ENCODE measurements at regions not wholly inside any gene's neighbourhood (a gene's known extent, or its start where the extent isn't known, plus 50 kb on each side); places are given as distances from the start of the nearest gene placed in this dataset.

DNA sequence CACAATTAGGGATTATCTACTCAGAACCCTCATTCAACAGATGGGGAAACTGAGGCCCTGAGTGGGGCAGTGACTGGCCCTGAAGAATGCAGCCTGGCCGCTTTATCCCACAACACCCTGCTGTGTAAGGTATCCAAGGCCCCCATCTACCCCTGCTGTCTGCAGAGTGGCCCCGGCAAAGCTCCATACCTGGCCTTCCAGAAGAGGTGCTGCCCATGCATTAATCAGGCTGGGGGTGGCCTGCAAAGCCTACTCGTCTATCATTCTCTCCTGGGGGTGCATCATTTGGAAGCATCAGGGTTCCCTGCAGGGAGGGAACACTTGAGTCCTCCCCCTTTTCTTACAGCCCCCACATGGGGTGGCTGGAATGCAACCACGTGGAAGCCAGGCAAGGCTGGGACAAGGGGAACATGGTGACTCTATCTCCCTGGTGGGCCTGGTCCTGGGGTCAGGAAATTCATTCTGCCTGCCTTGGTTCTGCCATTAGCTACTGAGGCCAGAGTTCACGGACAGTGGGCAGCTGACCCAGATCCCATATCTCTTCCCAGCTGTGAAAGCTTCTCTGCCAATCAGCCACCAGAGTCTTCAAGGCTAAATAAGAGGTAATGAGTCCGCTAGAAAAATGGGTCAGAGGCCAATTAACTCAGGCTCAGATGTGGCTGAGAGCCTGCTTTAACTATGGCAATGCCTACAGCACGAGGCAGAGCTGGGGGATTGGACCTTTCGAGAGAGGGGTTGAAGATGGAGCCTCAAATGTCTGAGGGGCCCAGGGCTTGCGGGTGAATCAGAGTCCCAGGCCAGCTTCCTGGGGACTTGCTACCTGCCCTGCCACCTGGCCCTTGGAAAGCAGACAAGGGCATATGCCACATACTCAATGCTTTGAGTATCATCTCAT, 72.3 kb upstream of the TOX2 start:
- H3K27me3 Mint-ChIP-seq = no peaks in the 10 kb centered on the region
- no peaks in the 10 kb centered on the region for H3K9me3 Mint-ChIP-seq
- H3K27ac Mint-ChIP-seq = no peak overlapping the region
- CTCF ChIA-PET = no interaction called here
- TF ChIP-seq, protein P1, sequence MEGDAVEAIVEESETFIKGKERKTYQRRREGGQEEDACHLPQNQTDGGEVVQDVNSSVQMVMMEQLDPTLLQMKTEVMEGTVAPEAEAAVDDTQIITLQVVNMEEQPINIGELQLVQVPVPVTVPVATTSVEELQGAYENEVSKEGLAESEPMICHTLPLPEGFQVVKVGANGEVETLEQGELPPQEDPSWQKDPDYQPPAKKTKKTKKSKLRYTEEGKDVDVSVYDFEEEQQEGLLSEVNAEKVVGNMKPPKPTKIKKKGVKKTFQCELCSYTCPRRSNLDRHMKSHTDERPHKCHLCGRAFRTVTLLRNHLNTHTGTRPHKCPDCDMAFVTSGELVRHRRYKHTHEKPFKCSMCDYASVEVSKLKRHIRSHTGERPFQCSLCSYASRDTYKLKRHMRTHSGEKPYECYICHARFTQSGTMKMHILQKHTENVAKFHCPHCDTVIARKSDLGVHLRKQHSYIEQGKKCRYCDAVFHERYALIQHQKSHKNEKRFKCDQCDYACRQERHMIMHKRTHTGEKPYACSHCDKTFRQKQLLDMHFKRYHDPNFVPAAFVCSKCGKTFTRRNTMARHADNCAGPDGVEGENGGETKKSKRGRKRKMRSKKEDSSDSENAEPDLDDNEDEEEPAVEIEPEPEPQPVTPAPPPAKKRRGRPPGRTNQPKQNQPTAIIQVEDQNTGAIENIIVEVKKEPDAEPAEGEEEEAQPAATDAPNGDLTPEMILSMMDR (IDR thresholded peaks at IDR 0.05) = no peak
- POLR2A ChIA-PET = no interaction called here
- no peak for ATAC-seq (ENCODE audit: low read depth)
- H3K4me1 Mint-ChIP-seq = peaks cover 6% of the 10 kb centered on the region
- no peaks in the 10 kb centered on the region for H3K36me3 Mint-ChIP-seq (ENCODE audit: low read depth)
- DNase-seq = no peak
- intact Hi-C loops (cut with micrococcal nuclease) = loop anchor here (5.0 to 10.0 kb wide), 2 partner anchors 115 to 242 kb away; no protein-coding TSS in a partner anchor
- no peak overlapping the region for H3K4me3 Mint-ChIP-seq

DNA sequence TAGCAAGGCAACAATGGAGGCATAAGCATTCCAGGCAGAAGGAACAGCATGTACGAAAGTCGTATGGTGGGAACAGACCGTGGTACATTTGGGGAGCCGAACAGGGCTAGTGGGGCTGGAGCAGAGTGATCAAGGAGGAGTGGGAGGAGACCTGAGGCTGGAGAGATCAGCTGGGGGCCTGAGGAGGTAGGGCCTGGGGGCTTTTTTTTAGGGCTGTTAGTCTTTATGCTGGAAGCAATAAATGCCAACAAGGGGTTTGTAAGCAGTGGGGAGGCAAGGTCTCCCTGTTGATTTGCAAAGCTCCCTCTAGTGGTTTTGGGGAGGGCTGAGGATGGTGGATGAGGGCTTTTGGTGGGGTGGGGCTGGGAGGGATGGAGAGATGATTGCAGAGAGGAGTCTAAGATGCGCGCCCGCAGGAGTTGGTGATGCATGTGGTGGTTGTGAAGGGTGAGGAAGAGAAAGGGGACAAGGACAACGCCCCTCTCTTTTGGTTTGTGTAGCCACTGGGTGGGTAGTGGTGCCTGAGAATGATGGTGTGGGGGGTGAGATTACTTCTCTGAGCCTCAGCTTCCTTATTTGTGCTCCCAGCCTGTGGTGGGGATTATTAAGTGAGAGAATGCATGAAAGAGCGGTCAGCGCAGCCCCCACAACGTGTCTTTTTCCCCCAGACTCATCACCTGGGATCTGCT, 74.1 kb upstream of the TOX2 start:
- peaks cover 6% of the 10 kb centered on the region for H3K4me1 Mint-ChIP-seq
- CTCF ChIA-PET = interaction anchor here (1.0 to 2.3 kb wide), 5 partner anchors 11 to 302 kb away, joined by 3 to 22 read pairs (median 7); no protein-coding TSS in a partner anchor

DNA sequence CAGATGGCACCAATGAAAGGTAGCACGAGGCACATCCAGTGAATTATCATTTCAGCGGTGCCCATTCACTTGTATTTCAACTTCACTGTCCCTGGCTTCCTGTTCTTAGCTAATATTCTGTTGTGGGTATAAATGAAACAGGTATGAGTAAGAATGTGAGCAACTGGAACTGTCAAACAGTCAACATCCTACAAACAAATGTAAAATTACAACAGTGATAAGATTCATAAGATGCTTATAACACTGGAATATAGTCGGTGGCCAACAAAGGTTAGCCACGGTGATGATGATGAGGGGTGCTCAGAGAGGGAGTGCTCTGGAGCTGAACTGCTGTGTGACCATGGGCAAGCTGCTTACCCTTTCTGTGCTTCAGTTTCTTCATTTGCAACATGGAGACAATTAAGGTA, 74.9 kb upstream of the TOX2 start:
- H3K36me3 Mint-ChIP-seq (ENCODE audit: low read depth) = no peaks in the 10 kb centered on the region
- ATAC-seq (ENCODE audit: low read depth) (no peak), DNase-seq (no peak)
- peaks cover 6% of the 10 kb centered on the region for H3K4me1 Mint-ChIP-seq
- no peaks in the 10 kb centered on the region for H3K9me3 Mint-ChIP-seq
- intact Hi-C loops (cut with micrococcal nuclease) = loop anchor here (1.0 to 10.0 kb wide), 3 partner anchors 90 to 245 kb away; no protein-coding TSS in a partner anchor
- TF ChIP-seq, protein P1 (IDR thresholded peaks at IDR 0.05) = no peak
- no peak overlapping the region for H3K27ac Mint-ChIP-seq
- H3K27me3 Mint-ChIP-seq = no peaks in the 10 kb centered on the region
- POLR2A ChIA-PET = interaction anchor here (0.6 to 2.0 kb wide), 5 partner anchors 72 to 301 kb away, joined by 3 to 15 read pairs (median 3); no protein-coding TSS in a partner anchor
- H3K4me3 Mint-ChIP-seq = no peak overlapping the region
- CTCF ChIA-PET = interaction anchor here (1.0 to 2.3 kb wide), 5 partner anchors 11 to 301 kb away, joined by 3 to 22 read pairs (median 7); no protein-coding TSS in a partner anchor

More for the DNA sequence above, 74.1 kb upstream of the TOX2 start:
- TF ChIP-seq, protein P1 (IDR thresholded peaks at IDR 0.05) = no peak
- no peaks in the 10 kb centered on the region for H3K27me3 Mint-ChIP-seq
- DNase-seq = no peak
- H3K27ac Mint-ChIP-seq = no peak overlapping the region
- POLR2A ChIA-PET = interaction anchor here (0.6 to 2.0 kb wide), 4 partner anchors 73 to 302 kb away, joined by 3 to 15 read pairs (median 4); no protein-coding TSS in a partner anchor
- H3K4me3 Mint-ChIP-seq = no peak overlapping the region
- intact Hi-C loops (cut with micrococcal nuclease) = loop anchor here (1.0 to 10.0 kb wide), 3 partner anchors 91 to 244 kb away; no protein-coding TSS in a partner anchor
- ATAC-seq (ENCODE audit: low read depth) = peak; percentile 82
- H3K36me3 Mint-ChIP-seq (ENCODE audit: low read depth) = no peaks in the 10 kb centered on the region
- H3K9me3 Mint-ChIP-seq = no peaks in the 10 kb centered on the region

DNA sequence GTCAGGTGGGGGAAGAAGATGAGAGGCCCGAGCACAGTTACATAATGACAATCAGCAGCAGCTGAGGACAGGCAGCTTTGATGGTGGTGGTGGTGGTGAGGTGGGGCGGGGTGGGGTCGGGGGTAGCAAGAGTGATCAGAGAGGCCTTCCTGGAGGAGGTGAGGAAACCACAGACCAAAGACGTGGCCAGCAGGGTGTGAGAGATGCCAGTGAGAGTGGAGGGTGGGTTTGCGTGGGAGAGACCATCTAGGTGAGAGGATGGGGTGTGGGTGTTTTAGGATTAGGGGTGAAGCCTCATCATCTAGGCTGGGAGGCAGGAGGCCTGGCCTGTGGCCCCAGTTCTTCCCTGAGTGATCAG, 76.0 kb upstream of the TOX2 start:
- CTCF ChIA-PET = no interaction called here
- ATAC-seq (ENCODE audit: low read depth) = no peak
- POLR2A ChIA-PET = interaction anchor here (0.9 kb wide), 1 partner anchor 81 kb away, joined by 3 read pairs; no protein-coding TSS in a partner anchor

More for the DNA sequence above, 76.0 kb upstream of the TOX2 start:
- Mint-ChIP-seq H3K9me3 (no peaks in the 10 kb centered on the region), H3K4me1 (peaks cover 6% of the 10 kb centered on the region), H3K4me3 (no peak overlapping the region), H3K27me3 (no peaks in the 10 kb centered on the region), H3K36me3 (ENCODE audit: low read depth) (no peaks in the 10 kb centered on the region), H3K27ac (no peak overlapping the region)
- TF ChIP-seq, protein P1 (IDR thresholded peaks at IDR 0.05) = no peak
- intact Hi-C loops (cut with micrococcal nuclease) = no loop called here
- no peak for DNase-seq

Measured in activated B cell treated with CpG ODN at 0.5 μM for 24 hours (primary cell).